Progenitor cell of endocrine pancreas (in vitro differentiated cells): ENCODE measurements at regions not wholly inside any gene's neighbourhood (a gene's known extent, or its start where the extent isn't known, plus 50 kb on each side); places are given as distances from the start of the nearest gene placed in this dataset.
A peak's percentile ranks its signal among the peaks of the same experiment; 100 is the strongest.

Source experiments
- DNase-seq: peaks from one replicate; pipeline ENCODE4 v3.0.0; 2021; ENCODE audit warnings: low spot score; ENCODE audit not compliant: unreplicated experiment
- H3K27ac Mint-ChIP-seq: 2 replicates; pipeline ENCODE4 v1.8.0; 2021; ENCODE audit warnings: mild to moderate bottlenecking, moderate library complexity, mixed read lengths
- H3K27me3 Mint-ChIP-seq: 2 replicates; pipeline ENCODE4 v1.8.0; 2021; ENCODE audit warnings: mixed read lengths
- H3K36me3 Mint-ChIP-seq: 2 replicates; pipeline ENCODE4 v1.8.0; 2022; ENCODE audit warnings: mixed read lengths; ENCODE audit not compliant: insufficient read depth
- H3K4me1 Mint-ChIP-seq: 2 replicates; pipeline ENCODE4 v1.8.0; 2021; ENCODE audit warnings: low read depth, mixed read lengths
- H3K4me3 Mint-ChIP-seq: 2 replicates; pipeline ENCODE4 v1.8.0; 2021; ENCODE audit warnings: low read depth, mild to moderate bottlenecking, moderate library complexity, mixed read lengths
- H3K9me3 Mint-ChIP-seq: 2 replicates; pipeline ENCODE4 v1.8.0; 2021; ENCODE audit warnings: low read depth, mixed read lengths
- TF ChIP-seq, protein P1 (sequence below): fragments of 200-600 bp; sonication (generic); IDR thresholded peaks from one replicate; pipeline ENCODE4 v1.5.0; 2021; ENCODE audit warnings: antibody characterized with exemption, mild to moderate bottlenecking; ENCODE audit not compliant: unreplicated experiment

DNA sequence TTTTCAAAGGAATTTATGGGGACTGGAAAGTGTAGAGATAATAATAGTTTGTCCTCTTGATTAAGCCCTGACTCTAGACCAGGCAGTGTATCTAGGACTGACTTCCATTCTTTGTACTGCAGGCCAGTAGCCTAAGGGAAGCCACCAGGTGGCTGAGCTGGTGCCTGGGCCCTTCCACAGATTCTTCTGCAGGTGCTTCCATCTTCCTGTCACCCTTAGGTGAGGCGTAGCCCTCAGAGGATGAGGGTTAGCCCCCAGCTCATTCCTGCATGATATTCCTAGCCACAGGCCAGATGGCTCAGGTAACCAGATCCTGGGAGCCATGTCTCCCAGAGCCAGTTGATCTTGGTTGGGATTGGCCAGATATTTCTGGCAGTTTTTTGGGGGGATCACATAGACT lies 169.0 kb upstream of the IL12A start:
- no peaks in the 10 kb centered on the region for H3K9me3 Mint-ChIP-seq
- H3K4me3 Mint-ChIP-seq, result no peak overlapping the region
- TF ChIP-seq, protein P1, sequence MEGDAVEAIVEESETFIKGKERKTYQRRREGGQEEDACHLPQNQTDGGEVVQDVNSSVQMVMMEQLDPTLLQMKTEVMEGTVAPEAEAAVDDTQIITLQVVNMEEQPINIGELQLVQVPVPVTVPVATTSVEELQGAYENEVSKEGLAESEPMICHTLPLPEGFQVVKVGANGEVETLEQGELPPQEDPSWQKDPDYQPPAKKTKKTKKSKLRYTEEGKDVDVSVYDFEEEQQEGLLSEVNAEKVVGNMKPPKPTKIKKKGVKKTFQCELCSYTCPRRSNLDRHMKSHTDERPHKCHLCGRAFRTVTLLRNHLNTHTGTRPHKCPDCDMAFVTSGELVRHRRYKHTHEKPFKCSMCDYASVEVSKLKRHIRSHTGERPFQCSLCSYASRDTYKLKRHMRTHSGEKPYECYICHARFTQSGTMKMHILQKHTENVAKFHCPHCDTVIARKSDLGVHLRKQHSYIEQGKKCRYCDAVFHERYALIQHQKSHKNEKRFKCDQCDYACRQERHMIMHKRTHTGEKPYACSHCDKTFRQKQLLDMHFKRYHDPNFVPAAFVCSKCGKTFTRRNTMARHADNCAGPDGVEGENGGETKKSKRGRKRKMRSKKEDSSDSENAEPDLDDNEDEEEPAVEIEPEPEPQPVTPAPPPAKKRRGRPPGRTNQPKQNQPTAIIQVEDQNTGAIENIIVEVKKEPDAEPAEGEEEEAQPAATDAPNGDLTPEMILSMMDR, result no peak
- no peak for DNase-seq
- H3K4me1 Mint-ChIP-seq, result peaks cover 23% of the 10 kb centered on the region
- no peak overlapping the region for H3K27ac Mint-ChIP-seq
- H3K27me3 Mint-ChIP-seq, result peaks cover 23% of the 10 kb centered on the region
- no peaks in the 10 kb centered on the region for H3K36me3 Mint-ChIP-seq

DNA sequence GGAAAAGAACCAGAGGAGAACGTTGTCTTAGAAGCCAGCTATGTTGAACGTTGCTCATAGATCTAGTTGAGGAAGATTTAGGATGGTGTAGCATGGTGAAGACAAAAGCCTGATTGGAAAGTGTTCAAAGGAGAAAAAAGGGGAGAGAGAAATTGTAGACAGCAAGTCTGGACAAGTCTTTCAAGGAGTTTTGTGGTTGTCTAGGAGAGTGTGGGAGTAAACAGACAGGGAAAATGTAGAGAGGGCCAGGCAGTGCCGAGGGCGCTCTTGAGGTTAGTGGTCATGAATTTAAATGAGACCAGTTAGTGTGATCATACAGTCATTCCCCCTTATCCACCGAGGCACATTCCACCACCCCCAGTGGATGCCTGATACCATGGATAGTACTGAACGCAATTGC lies 167.5 kb upstream of the IL12A start:
- H3K27ac Mint-ChIP-seq, result no peak overlapping the region
- H3K27me3 Mint-ChIP-seq, result peaks cover 29% of the 10 kb centered on the region
- H3K4me1 Mint-ChIP-seq, result peaks cover 27% of the 10 kb centered on the region
- TF ChIP-seq, protein P1, result no peak
- no peaks in the 10 kb centered on the region for H3K36me3 Mint-ChIP-seq
- H3K9me3 Mint-ChIP-seq, result no peaks in the 10 kb centered on the region
- no peak for DNase-seq
- H3K4me3 Mint-ChIP-seq, result no peak overlapping the region

DNA sequence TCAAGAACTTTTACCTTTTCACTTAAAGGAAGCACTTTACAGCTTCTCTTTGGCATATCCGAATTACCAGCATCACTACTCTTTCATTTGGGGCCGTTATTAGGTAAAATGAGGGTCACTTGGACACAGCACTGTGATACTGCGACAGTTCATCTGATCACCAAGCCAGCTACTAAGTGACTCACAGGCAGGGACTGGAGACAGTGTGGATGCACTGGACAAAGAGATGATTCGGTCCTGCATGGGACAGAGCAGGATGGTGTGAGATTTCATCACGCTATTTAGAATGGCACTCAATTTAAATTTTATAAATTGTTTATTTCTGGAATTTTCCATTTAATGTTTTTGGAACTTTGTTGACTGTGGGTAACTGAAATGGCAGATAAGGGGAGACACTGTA lies 166.9 kb upstream of the IL12A start:
- H3K4me3 Mint-ChIP-seq, result no peak overlapping the region
- peaks cover 32% of the 10 kb centered on the region for H3K27me3 Mint-ChIP-seq
- no peak for DNase-seq
- TF ChIP-seq, protein P1, result no peak
- H3K4me1 Mint-ChIP-seq, result peaks cover 24% of the 10 kb centered on the region
- no peak overlapping the region for H3K27ac Mint-ChIP-seq
- H3K9me3 Mint-ChIP-seq, result no peaks in the 10 kb centered on the region
- H3K36me3 Mint-ChIP-seq, result no peaks in the 10 kb centered on the region

DNA sequence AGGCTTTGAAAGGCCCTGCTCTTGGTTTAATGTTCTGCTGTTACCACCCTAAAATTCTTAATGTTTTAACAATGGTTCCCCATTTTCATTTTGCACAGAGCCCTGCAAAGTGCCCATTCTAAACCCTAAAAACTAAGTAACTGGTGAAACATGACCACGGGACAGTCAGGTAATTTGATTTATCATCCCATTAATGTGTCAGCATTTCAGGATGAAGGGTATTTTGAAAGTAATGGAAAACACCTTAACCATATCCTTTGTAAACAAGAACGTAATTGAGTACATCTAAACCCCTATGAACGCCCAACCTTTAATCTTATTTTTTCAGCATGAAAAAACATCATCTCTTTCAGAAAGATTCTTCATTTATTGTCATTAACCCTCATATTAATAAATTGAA lies 164.9 kb upstream of the IL12A start:
- TF ChIP-seq, protein P1, result no peak
- peaks cover 13% of the 10 kb centered on the region for H3K4me1 Mint-ChIP-seq
- no peak for DNase-seq
- no peak overlapping the region for H3K4me3 Mint-ChIP-seq
- peaks cover 32% of the 10 kb centered on the region for H3K27me3 Mint-ChIP-seq
- no peaks in the 10 kb centered on the region for H3K36me3 Mint-ChIP-seq
- peak overlapping the region; percentile 62 for H3K27ac Mint-ChIP-seq
- H3K9me3 Mint-ChIP-seq, result no peaks in the 10 kb centered on the region

DNA sequence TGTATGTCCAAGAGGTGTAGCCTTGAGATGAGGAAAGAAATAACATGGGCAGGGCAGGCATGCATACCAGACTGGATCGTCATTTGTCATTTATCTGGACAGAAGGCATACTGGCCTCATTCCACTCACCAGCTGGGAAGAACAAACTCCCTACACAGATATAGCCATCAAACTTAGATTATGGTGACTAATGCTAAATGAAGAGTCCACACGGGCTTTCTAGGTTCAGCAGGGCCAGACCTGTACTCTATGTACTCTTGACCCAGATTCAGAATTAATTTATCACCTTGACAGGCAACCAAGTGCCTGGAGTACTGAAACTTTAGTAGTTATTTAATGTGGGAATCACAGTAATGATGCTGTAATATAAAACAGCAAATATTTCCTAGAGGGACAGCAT lies 164.3 kb upstream of the IL12A start:
- no peak for DNase-seq
- peak overlapping the region; percentile 62 for H3K27ac Mint-ChIP-seq
- H3K36me3 Mint-ChIP-seq, result no peaks in the 10 kb centered on the region
- no peak overlapping the region for H3K4me3 Mint-ChIP-seq
- no peaks in the 10 kb centered on the region for H3K9me3 Mint-ChIP-seq
- H3K4me1 Mint-ChIP-seq, result peaks cover 13% of the 10 kb centered on the region
- H3K27me3 Mint-ChIP-seq, result peaks cover 32% of the 10 kb centered on the region
- TF ChIP-seq, protein P1, result no peak
